BLaER1 treated with 17β-estradiol and CSF1 and Interleukin-3, amounts not matched to agents 10 nM and 100 nM (cell line): ENCODE measurements at regions not wholly inside any gene's neighbourhood (a gene's known extent, or its start where the extent isn't known, plus 50 kb on each side); places are given as distances from the start of the nearest gene placed in this dataset.
"Not testable (repeated sequence)": the region's sequence is repeated elsewhere in the genome, so short reads cannot be mapped to it uniquely, and the experiment has no call there.

Source experiments
- H3K27ac ChIP-seq, 11 experiments: shearing (Covaris generic); formaldehyde crosslinking; 2 replicates each; pipeline ENCODE4 v1.8.1; 2022
- H3K27me3 ChIP-seq, 11 experiments: shearing (Covaris generic); formaldehyde crosslinking; 2 replicates each; pipeline ENCODE4 v1.8.1; 2022
- H3K36me3 ChIP-seq, 11 experiments: shearing (Covaris generic); formaldehyde crosslinking; 2 replicates each; pipeline ENCODE4 v1.8.1; 2022
- H3K4me1 ChIP-seq, 10 experiments: shearing (Covaris generic); formaldehyde crosslinking; 2 replicates each; pipeline ENCODE4 v1.8.1; 2022
- H3K4me2 ChIP-seq, 11 experiments: shearing (Covaris generic); formaldehyde crosslinking; 2 replicates each; pipeline ENCODE4 v1.8.1; 2022
- H3K4me3 ChIP-seq, 10 experiments: shearing (Covaris generic); formaldehyde crosslinking; 2 replicates each; pipeline ENCODE4 v1.8.1; 2022
- H3K9ac ChIP-seq, 11 experiments: shearing (Covaris generic); formaldehyde crosslinking; 2 replicates each; pipeline ENCODE4 v1.8.1; 2022
- H3K9me3 ChIP-seq, 11 experiments: shearing (Covaris generic); formaldehyde crosslinking; replicated peaks in 1 of 11; 2 replicates each; pipeline ENCODE4 v1.8.1; 2022
- H4K20me1 ChIP-seq, 11 experiments: shearing (Covaris generic); formaldehyde crosslinking; 2 replicates each; pipeline ENCODE4 v1.8.1; 2022
- Cebpa-rat ChIP-seq, 11 experiments: shearing (Covaris generic); IDR thresholded peaks; 2 replicates each; pipeline ENCODE4 v1.8.1; 2022

DNA sequence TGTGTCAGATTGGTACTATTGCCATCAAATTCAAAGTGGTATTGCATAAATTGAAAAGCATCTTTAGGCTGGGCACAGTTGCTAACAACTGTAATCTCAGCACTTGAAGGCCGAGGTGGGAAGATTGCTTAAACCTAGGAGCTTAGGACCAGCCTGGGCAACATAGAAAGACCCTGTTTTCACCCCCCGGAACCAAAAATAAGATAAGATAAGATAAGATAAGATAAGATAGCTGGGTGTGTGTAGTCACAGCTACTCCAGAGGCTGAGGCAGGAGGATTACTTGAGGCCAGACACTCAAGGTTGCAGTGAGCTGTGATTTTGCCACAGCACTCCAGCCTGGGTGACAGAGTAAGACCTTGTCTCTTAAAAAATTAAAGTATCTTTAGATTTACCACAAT is 297.9 kb upstream of the SEMA6A start:
- Histone ChIP-seq H4K20me1 (no peaks in the 10 kb centered on the region), H3K9me3 (peaks cover 0 to 10% (median 4%) of the 10 kb centered on the region in 11 experiments; a peak in 3 of 22 replicates), H3K36me3 (no peaks in the 10 kb centered on the region), H3K4me1 (no peaks in the 10 kb centered on the region), H3K27ac (no peak overlapping the region), H3K9ac (no peak overlapping the region), H3K27me3 (no peaks in the 10 kb centered on the region), H3K4me2 (no peak overlapping the region), H3K4me3 (no peak overlapping the region)
- no peak for TF ChIP-seq Cebpa-rat (IDR thresholded peaks at IDR 0.05)

DNA sequence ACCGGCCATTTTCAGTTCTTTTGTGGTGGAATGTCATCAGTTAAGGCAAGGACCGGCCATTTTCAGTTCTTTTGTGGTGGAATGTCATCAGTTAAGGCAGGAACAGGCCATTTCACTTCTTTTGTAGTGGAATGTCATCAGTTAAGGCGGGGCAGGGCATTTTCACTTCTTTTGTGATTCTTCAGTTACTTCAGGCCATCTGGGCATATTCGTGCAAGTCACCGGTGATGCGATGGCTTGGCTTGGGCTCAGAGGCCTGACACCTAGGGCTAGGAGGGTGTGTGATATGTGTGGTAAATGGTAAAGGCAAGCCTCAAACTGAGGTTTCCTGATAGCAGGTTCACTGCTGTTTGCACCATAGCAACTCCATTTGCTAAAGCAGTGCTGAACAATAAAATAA is 293.2 kb upstream of the SEMA6A start:
- not testable (repeated sequence) for H3K36me3 ChIP-seq, H3K4me2 ChIP-seq, H3K27ac ChIP-seq, H4K20me1 ChIP-seq, H3K4me1 ChIP-seq, H3K27me3 ChIP-seq, H3K4me3 ChIP-seq, H3K9ac ChIP-seq
- peaks cover 0 to 10% (median 4%) of the 10 kb centered on the region in 11 experiments; a peak in 3 of 22 replicates for H3K9me3 ChIP-seq

DNA sequence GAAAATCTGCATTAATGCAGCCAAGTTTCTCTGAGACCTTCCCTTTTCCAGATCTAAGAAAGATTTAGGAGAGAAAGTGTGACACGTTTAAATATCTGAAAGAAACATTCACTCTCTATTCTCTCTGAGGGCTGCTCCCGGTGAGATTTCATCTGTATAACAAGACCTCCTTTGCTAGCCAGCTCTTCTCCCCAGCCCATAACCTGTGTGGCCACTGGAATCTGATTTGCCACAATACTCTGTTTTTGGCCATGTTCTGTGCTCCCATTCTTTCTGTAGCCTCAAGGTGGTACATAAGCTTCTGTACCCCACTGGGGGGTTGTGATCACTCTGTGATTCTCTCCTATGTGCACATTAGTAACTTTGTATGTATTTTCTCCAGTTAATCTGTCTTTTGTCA is 291.0 kb upstream of the SEMA6A start:
- H3K27me3 ChIP-seq = no peaks in the 10 kb centered on the region
- H3K27ac ChIP-seq = no peak overlapping the region
- peaks cover 0 to 10% (median 4%) of the 10 kb centered on the region in 11 experiments; a peak in 3 of 22 replicates for H3K9me3 ChIP-seq
- TF ChIP-seq Cebpa-rat (IDR thresholded peaks at IDR 0.05) = no peak
- H4K20me1 ChIP-seq = no peaks in the 10 kb centered on the region
- H3K4me3 ChIP-seq = no peak overlapping the region
- no peak overlapping the region for H3K9ac ChIP-seq
- no peaks in the 10 kb centered on the region for H3K36me3 ChIP-seq
- no peak overlapping the region for H3K4me2 ChIP-seq
- no peaks in the 10 kb centered on the region for H3K4me1 ChIP-seq

DNA sequence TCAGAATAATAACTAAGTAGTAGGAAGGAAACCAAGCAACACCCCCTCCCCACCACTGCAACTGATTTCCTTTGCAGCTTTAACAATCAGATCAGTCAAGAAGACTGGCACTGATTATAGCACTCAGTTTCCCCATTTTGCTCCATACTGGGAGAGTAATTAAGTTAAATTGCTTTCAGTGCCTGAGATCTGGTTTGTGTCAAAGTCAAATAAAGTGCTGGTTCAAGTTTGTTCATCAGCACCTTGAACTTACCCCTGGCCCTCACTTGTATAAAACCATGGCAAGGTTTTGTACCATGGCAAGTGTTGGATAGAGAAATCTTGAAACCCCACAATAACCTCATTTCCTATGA is 290.2 kb upstream of the SEMA6A start:
- no peak for TF ChIP-seq Cebpa-rat (IDR thresholded peaks at IDR 0.05)
- no peaks in the 10 kb centered on the region for H3K4me1 ChIP-seq
- peaks cover 0 to 8% (median 4%) of the 10 kb centered on the region in 11 experiments; a peak in 3 of 22 replicates for H3K9me3 ChIP-seq
- H4K20me1 ChIP-seq = no peaks in the 10 kb centered on the region
- H3K4me2 ChIP-seq = no peak overlapping the region
- H3K27ac ChIP-seq = no peak overlapping the region
- no peaks in the 10 kb centered on the region for H3K36me3 ChIP-seq
- H3K27me3 ChIP-seq = no peaks in the 10 kb centered on the region
- H3K4me3 ChIP-seq = no peak overlapping the region
- H3K9ac ChIP-seq = no peak overlapping the region

DNA sequence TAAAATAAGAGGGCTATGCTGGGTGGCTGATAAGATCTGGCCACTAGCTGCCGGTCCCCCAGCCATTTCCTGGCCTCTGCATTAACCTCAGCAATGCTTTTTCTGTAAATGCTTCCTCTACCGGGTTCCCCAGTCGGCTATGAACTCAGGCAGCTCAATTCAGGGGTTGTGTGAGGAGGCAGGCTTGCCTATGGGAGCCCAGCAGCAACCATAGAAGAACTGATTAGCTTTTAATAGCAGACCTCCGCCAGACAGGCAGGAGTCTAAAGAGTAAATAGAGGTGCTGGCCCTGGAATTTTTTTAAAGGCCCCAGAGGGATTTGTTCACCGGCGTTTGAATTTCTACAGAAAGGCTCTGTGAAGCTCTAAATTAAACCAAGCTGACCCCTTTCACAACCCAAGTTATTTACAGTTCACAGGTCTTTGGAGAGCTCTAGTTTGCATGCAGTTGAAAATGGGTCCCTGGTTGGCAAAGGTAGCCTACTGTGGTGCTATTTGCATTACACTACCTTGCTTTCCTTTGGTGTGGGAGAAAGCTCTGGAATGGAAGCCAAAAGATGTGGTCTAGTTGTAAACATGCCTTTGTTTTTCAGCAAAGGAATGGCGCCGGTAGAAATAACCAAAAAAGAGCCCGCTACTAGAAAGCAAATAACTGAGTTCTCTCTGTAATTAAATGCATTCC is 289.7 kb upstream of the SEMA6A start:
- Histone ChIP-seq H3K4me3 (no peak overlapping the region), H3K4me2 (no peak overlapping the region), H3K9me3 (peaks cover 0 to 3% (median 0%) of the 10 kb centered on the region in 11 experiments; a peak in 3 of 22 replicates), H3K9ac (no peak overlapping the region), H3K36me3 (no peaks in the 10 kb centered on the region), H3K27ac (no peak overlapping the region), H4K20me1 (no peaks in the 10 kb centered on the region), H3K27me3 (no peaks in the 10 kb centered on the region), H3K4me1 (no peaks in the 10 kb centered on the region)
- TF ChIP-seq Cebpa-rat (IDR thresholded peaks at IDR 0.05) = no peak

DNA sequence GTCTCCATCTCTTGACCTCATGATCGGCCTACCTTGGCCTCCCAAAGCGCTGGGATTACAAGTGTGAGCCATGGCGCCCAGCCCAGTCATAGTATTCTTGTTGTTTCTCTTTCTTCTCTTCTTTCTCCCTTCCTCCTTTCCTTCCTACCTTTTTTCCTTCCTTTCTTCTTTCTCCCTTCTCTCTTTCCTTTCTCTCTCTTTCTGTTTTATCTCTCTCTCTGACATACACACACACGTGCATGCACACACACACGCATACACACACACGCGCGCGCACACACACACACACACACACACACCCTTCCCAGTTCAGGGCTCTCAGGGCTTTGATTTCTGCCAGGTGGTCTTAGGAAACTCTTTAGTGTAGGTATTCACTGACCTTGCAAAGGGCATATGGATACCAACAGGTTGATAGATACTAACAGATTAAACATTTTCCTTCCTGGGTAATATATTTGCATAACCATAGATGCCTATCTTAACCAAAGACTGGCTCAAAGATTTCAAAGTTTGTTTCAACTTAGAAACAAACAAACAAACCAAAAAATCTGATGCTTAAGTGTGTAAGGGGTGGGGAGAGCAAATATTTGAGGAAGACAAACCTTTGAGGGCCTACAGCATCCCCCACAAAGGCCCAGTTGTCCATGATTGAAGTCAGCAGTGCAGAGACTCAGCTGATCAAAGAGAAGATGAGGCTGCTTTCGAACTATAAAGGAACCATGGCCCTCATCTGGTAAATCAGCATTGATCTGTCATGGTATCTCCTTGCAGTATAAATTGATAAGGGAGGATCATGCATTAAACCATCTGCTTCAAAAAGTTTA is 288.2 kb upstream of the SEMA6A start:
- no peak overlapping the region for H3K27ac ChIP-seq
- H3K9ac ChIP-seq = no peak overlapping the region
- no peak overlapping the region for H3K4me3 ChIP-seq
- no peak overlapping the region for H3K4me2 ChIP-seq
- no peaks in the 10 kb centered on the region for H4K20me1 ChIP-seq
- no peaks in the 10 kb centered on the region for H3K36me3 ChIP-seq
- H3K27me3 ChIP-seq = no peaks in the 10 kb centered on the region
- H3K4me1 ChIP-seq = no peaks in the 10 kb centered on the region
- TF ChIP-seq Cebpa-rat (IDR thresholded peaks at IDR 0.05) = no peak
- no peaks in the 10 kb centered on the region for H3K9me3 ChIP-seq

DNA sequence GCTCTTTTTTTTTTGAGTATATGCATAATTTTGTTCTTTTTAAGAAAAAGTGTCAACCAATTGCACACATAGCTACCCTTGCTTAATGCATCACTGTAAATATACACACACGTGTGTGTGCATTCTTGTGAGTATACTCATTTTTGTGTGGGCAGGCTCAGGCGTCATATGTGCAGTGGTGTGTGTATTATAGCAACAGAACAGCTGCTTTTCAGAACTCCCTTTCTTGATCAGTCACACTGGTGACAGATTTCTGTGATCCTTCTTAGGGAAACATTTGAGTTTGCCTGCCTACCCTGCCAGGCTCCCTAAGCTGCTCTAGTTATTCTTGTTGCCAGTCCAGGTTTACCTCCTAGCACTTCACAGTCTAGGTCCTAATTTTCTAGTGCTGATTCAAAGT is 287.0 kb upstream of the SEMA6A start:
- Histone ChIP-seq H3K9ac (no peak overlapping the region), H3K27me3 (no peaks in the 10 kb centered on the region), H3K4me3 (no peak overlapping the region), H3K4me1 (no peaks in the 10 kb centered on the region), H3K36me3 (no peaks in the 10 kb centered on the region), H4K20me1 (no peaks in the 10 kb centered on the region), H3K27ac (no peak overlapping the region), H3K4me2 (no peak overlapping the region), H3K9me3 (no peaks in the 10 kb centered on the region)
- no peak for TF ChIP-seq Cebpa-rat (IDR thresholded peaks at IDR 0.05)

DNA sequence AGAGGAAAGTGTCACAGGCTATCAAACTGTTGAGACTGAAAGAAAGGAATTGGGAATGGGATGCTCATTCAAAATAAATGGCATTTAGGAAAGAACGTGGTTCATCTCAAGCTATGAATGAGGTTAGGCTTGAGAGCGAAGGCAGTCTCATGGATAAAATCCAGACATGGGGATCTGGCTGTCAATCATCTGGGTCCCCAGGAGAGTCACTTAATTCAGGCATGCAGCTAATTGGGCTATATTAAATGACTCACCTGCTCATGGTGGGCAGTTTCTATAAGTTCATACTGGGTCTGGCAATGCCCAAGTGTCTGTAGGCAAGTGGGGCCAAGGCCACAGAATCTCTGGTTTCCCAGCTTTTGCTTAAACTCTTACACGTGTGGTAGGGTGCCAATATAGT is 286.5 kb upstream of the SEMA6A start:
- H3K36me3 ChIP-seq = no peaks in the 10 kb centered on the region
- no peak for TF ChIP-seq Cebpa-rat (IDR thresholded peaks at IDR 0.05)
- H3K4me3 ChIP-seq = no peak overlapping the region
- H3K4me2 ChIP-seq = no peak overlapping the region
- no peaks in the 10 kb centered on the region for H3K4me1 ChIP-seq
- no peaks in the 10 kb centered on the region for H4K20me1 ChIP-seq
- no peaks in the 10 kb centered on the region for H3K9me3 ChIP-seq
- H3K27me3 ChIP-seq = no peaks in the 10 kb centered on the region
- H3K9ac ChIP-seq = no peak overlapping the region
- no peak overlapping the region for H3K27ac ChIP-seq

DNA sequence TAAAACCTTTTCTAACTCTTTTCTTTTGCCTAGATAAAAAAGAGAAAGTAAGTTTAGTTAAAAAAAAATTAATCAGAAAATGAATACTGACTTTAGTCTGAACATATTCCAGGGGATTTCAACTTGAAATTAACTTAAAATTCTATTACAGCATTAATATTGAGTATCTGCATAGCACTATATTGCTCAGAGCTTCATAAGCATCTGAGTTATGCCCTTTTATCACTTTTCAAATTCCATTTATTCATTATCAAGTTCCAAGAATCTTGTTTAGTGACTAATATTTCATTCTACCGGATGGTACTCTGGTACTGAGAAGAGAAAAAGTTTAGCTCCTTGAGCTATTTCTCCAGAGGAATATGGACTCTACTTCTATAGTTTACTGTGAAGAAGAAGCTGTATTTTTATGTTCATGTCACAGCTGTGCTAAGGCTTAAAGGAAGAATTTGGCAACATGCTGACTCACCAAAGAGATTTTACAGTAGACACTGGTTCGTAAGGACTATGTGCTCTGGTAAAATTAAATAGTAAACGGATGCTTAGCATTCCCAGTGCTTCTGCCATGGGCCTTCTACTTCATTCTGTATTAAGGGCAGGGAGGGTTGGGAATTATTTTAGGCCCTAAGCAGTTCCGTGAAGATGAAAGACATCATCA is 285.2 kb upstream of the SEMA6A start:
- Histone ChIP-seq H3K4me2 (no peak overlapping the region), H3K36me3 (no peaks in the 10 kb centered on the region), H4K20me1 (no peaks in the 10 kb centered on the region), H3K9ac (no peak overlapping the region), H3K27ac (no peak overlapping the region), H3K9me3 (no peaks in the 10 kb centered on the region), H3K4me3 (no peak overlapping the region), H3K4me1 (no peaks in the 10 kb centered on the region), H3K27me3 (no peaks in the 10 kb centered on the region)
- TF ChIP-seq Cebpa-rat (IDR thresholded peaks at IDR 0.05) = no peak
